ENCODE measurements at regions not wholly inside any gene's neighbourhood (a gene's known extent, or its start where the extent isn't known, plus 50 kb on each side); places are given as distances from the start of the nearest gene placed in this dataset.

DNA sequence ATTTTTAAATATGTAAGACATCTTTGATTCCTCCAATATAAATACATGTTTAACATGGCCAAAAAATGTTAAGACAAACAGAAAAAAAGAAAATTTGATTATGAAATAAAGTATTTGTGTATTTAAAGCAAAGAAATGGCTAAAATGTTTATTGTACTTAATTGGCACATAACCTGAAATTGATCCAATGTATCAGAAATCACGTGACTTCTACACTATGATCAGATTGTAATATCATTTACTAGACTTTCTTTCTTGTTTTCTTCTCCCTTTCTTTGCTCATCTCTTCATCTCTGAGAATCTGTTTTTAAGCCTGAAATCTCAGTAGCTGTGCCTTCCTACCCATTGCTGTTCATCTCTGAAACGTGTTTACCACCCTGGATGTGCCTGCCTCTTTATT lies 420.3 kb downstream of the RSL24D1 start:
- TF ChIP-seq, protein P1, sequence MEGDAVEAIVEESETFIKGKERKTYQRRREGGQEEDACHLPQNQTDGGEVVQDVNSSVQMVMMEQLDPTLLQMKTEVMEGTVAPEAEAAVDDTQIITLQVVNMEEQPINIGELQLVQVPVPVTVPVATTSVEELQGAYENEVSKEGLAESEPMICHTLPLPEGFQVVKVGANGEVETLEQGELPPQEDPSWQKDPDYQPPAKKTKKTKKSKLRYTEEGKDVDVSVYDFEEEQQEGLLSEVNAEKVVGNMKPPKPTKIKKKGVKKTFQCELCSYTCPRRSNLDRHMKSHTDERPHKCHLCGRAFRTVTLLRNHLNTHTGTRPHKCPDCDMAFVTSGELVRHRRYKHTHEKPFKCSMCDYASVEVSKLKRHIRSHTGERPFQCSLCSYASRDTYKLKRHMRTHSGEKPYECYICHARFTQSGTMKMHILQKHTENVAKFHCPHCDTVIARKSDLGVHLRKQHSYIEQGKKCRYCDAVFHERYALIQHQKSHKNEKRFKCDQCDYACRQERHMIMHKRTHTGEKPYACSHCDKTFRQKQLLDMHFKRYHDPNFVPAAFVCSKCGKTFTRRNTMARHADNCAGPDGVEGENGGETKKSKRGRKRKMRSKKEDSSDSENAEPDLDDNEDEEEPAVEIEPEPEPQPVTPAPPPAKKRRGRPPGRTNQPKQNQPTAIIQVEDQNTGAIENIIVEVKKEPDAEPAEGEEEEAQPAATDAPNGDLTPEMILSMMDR (conservative IDR thresholded peaks at IDR 0.05; ENCODE audit: low read length), result no peak
- TF ChIP-seq EZH2phosphoT487 (IDR thresholded peaks at IDR 0.05; ENCODE audit: borderline replicate concordance), result no peak

All from Loucy (cell line).